A549 (cell line): ENCODE measurements at regions not wholly inside any gene's neighbourhood (a gene's known extent, or its start where the extent isn't known, plus 50 kb on each side); places are given as distances from the start of the nearest gene placed in this dataset.

ENCODE experiments used
- ATAC-seq, 2 experiments: fragments of 200-7000 bp in 1 of 2; fragments of >200 bp in 1 of 2; cut with Nextera tagmentation in 1 of 2; cut with Tn5 transposase in 1 of 2; 3 replicates each; pipeline versions ENCODE4 v1.8.0 to v1.9.1; 2018 to 2020; ENCODE audit warnings: mild to moderate bottlenecking in 1 of 2, moderate library complexity in 1 of 2
- CTCF ChIA-PET: fragments of 300-600 bp; sonication (Branson Sonifier 250); formaldehyde crosslinking; extraction: SDS; loops from one replicate; lab custom pipeline; 2021; ENCODE audit warnings: antibody characterized with exemption, inconsistent platforms; lab: Yijun Ruan, JAX
- POLR2A ChIA-PET: fragments of 350-600 bp; formaldehyde crosslinking; extraction: SDS; loops from one replicate; lab custom pipeline; 2021; ENCODE audit warnings: antibody characterized with exemption, inconsistent platforms; lab: Yijun Ruan, JAX
- DNase-seq, 2 experiments: peaks; one replicate each; pipeline versions ENCODE4 v3.0.0 to v3.0.0-alpha.2; 2011 to 2016; ENCODE audit warnings: low read depth in 1 of 2, low spot score in 1 of 2
- FAIRE-seq: peaks from 2 replicates; lab custom pipeline; 2011; peaks lifted over from hg19 to GRCh38; lab: Jason Lieb, UNC
- H3K27ac ChIP-seq, 2 experiments: fragments of >200 bp; sonication (Bioruptor Twin); formaldehyde crosslinking; 3 replicates each; pipeline ENCODE4 v1.5.1; 2016 to 2017
- H3K4me1 ChIP-seq: fragments of >200 bp; sonication (Bioruptor Twin); formaldehyde crosslinking; 3 replicates; pipeline ENCODE4 v1.6.1; 2016
- H3K4me2 ChIP-seq: fragments of >200 bp; sonication (Bioruptor Twin); formaldehyde crosslinking; 3 replicates; pipeline ENCODE4 v1.6.1; 2016
- H3K4me3 ChIP-seq: fragments of >200 bp; sonication (Bioruptor Twin); formaldehyde crosslinking; 3 replicates; pipeline ENCODE4 v1.5.1; 2016
- H3K9me3 ChIP-seq: fragments of >200 bp; sonication (Bioruptor Twin); formaldehyde crosslinking; 3 replicates; pipeline ENCODE4 v1.6.1; 2016
- ATOH8 ChIP-seq: fragments of 250-450 bp; sonication (Bioruptor Pico); IDR thresholded peaks from 2 replicates; pipeline ENCODE4 v1.5.0; 2020; ENCODE audit warnings: low read depth, mild to moderate bottlenecking, moderate library complexity
- CHD4 ChIP-seq: fragments of 200-600 bp; sonication (generic); IDR thresholded peaks from 2 replicates; pipeline ENCODE4 v1.6.1; 2016; ENCODE audit warnings: antibody characterized with exemption, mild to moderate bottlenecking, borderline replicate concordance
- CTCF ChIP-seq: fragments of >200 bp; sonication (Bioruptor Twin); formaldehyde crosslinking; IDR thresholded peaks from 3 replicates; pipeline ENCODE4 v1.5.1; 2016
- E2F6 ChIP-seq: IDR thresholded peaks from 2 replicates; pipeline ENCODE4 v1.6.1; 2012; ENCODE audit warnings: low read depth, borderline replicate concordance
- EHF ChIP-seq: fragments of 250-450 bp; sonication (Bioruptor Pico); IDR thresholded peaks from 2 replicates; pipeline ENCODE4 v1.5.0; 2020; ENCODE audit warnings: mild to moderate bottlenecking
- EP300 ChIP-seq, 2 experiments: fragments of >200 bp; sonication (Bioruptor Twin); formaldehyde crosslinking; IDR thresholded peaks; 2 replicates in 1 of 2; 3 replicates in 1 of 2; pipeline ENCODE4 v1.6.1; 2016 to 2017
- ESRRA ChIP-seq: fragments of 150-350 bp; IDR thresholded peaks from 2 replicates; pipeline ENCODE4 v1.6.1; 2014; ENCODE audit warnings: mild to moderate bottlenecking, low read length, borderline replicate concordance
- FOSB ChIP-seq: fragments of 250-450 bp; sonication (Bioruptor Pico); IDR thresholded peaks from 2 replicates; pipeline ENCODE4 v1.5.0; 2020; ENCODE audit warnings: mild to moderate bottlenecking, moderate library complexity
- FOSL2 ChIP-seq, 2 experiments: fragments of 450-650 bp in 1 of 2; fragments of >200 bp in 1 of 2; sonication (Bioruptor Twin) in 1 of 2; formaldehyde crosslinking; IDR thresholded peaks; 2 replicates each; pipeline versions ENCODE4 v1.5.0 to v1.6.1; 2016 to 2020; ENCODE audit warnings: mild to moderate bottlenecking in 1 of 2, moderate library complexity in 1 of 2
- FOXS1 ChIP-seq: fragments of 250-450 bp; sonication (Bioruptor Pico); IDR thresholded peaks from 2 replicates; pipeline ENCODE4 v1.5.0; 2020; ENCODE audit warnings: mild to moderate bottlenecking, moderate library complexity
- HDAC2 ChIP-seq: fragments of 200-600 bp; sonication (generic); IDR thresholded peaks from 2 replicates; pipeline ENCODE4 v1.6.1; 2016
- HES2 ChIP-seq: fragments of >200 bp; sonication (Bioruptor Twin); formaldehyde crosslinking; IDR thresholded peaks from 2 replicates; pipeline ENCODE4 v1.6.1; 2016
- HEYL ChIP-seq: fragments of 250-450 bp; sonication (Bioruptor Pico); IDR thresholded peaks from 2 replicates; pipeline ENCODE4 v1.8.0; 2021; ENCODE audit warnings: mild to moderate bottlenecking, moderate library complexity
- HOXA7 ChIP-seq: fragments of 250-450 bp; sonication (Bioruptor Pico); IDR thresholded peaks from 2 replicates; pipeline ENCODE4 v1.5.0; 2020; ENCODE audit warnings: mild to moderate bottlenecking, moderate library complexity
- HOXB5 ChIP-seq: fragments of 250-450 bp; sonication (Bioruptor Pico); IDR thresholded peaks from 2 replicates; pipeline ENCODE4 v1.5.0; 2020; ENCODE audit warnings: mild to moderate bottlenecking, moderate library complexity
- JUN ChIP-seq, 2 experiments: fragments of >200 bp; sonication (Bioruptor Twin); formaldehyde crosslinking; IDR thresholded peaks; 2 replicates in 1 of 2; 3 replicates in 1 of 2; pipeline ENCODE4 v1.6.1; 2016 to 2017
- JUNB ChIP-seq: fragments of >200 bp; sonication (Bioruptor Twin); formaldehyde crosslinking; IDR thresholded peaks from 2 replicates; pipeline ENCODE4 v1.6.1; 2016
- MAFK ChIP-seq: fragments of 450-650 bp; IDR thresholded peaks from 2 replicates; pipeline ENCODE4 v1.6.1; 2014; ENCODE audit not compliant: partially characterized antibody
- MAZ ChIP-seq: fragments of 150-350 bp; IDR thresholded peaks from 2 replicates; pipeline ENCODE4 v1.6.1; 2014; ENCODE audit warnings: antibody characterized with exemption, low read depth, low read length, borderline replicate concordance
- NFE2L2 ChIP-seq: fragments of 150-350 bp; conservative IDR thresholded peaks from 2 replicates; pipeline ENCODE4 v1.6.1; 2014; ENCODE audit warnings: low read length
- POLR2AphosphoS2 ChIP-seq: conservative IDR thresholded peaks from 2 replicates; pipeline ENCODE4 v1.6.1; 2012; ENCODE audit warnings: low read length, improper control_type of control experiment, inconsistent platforms
- RARB ChIP-seq: fragments of 250-450 bp; sonication (Bioruptor Pico); IDR thresholded peaks from 2 replicates; pipeline ENCODE4 v1.8.0; 2021; ENCODE audit warnings: mild to moderate bottlenecking, moderate library complexity
- RCOR1 ChIP-seq: fragments of 150-350 bp; IDR thresholded peaks from 2 replicates; pipeline ENCODE4 v1.6.1; 2014; ENCODE audit warnings: antibody characterized with exemption, low read length, low read depth
- REST ChIP-seq: fragments of 200-600 bp; sonication (generic); IDR thresholded peaks from 2 replicates; pipeline ENCODE4 v1.6.1; 2016; ENCODE audit warnings: antibody characterized with exemption, mild to moderate bottlenecking, moderate library complexity
- RFX5 ChIP-seq: fragments of 450-650 bp; IDR thresholded peaks from 2 replicates; pipeline ENCODE4 v1.7.1; 2014; ENCODE audit warnings: antibody characterized with exemption, mild to moderate bottlenecking, moderate library complexity
- SMC3 ChIP-seq: fragments of >200 bp; sonication (Bioruptor Twin); formaldehyde crosslinking; IDR thresholded peaks from 3 replicates; pipeline ENCODE4 v1.6.1; 2018; ENCODE audit warnings: inconsistent platforms
- SREBF2 ChIP-seq: fragments of 450-650 bp; IDR thresholded peaks from 2 replicates; pipeline ENCODE4 v1.6.1; 2014; ENCODE audit warnings: mild to moderate bottlenecking, moderate library complexity
- USF2 ChIP-seq: fragments of 450-650 bp; IDR thresholded peaks from 2 replicates; pipeline ENCODE4 v1.6.1; 2014; ENCODE audit warnings: antibody characterized with exemption
- ZNF302 ChIP-seq: fragments of 250-450 bp; sonication (Bioruptor Pico); IDR thresholded peaks from 2 replicates; pipeline ENCODE4 v1.9.0; 2021; ENCODE audit warnings: inconsistent platforms, mild to moderate bottlenecking, moderate library complexity
- ZSCAN20 ChIP-seq: fragments of 250-450 bp; sonication (Bioruptor Pico); IDR thresholded peaks from 2 replicates; pipeline ENCODE4 v1.8.0; 2022; ENCODE audit warnings: mild to moderate bottlenecking, moderate library complexity
- WGBS: methylation state at CpG from one replicate; pipeline ENCODE4 v1.1.6; 2017; ENCODE audit errors: missing lambda C conversion rate; 5-methylcytosine and 5-hydroxymethylcytosine counted together

- no peak for TF ChIP-seq REST
- no peak for TF ChIP-seq E2F6
- no peak for TF ChIP-seq MAFK
- TF ChIP-seq JUNB: no peak
- no peak for TF ChIP-seq EHF (CRISPR knock-in tag)
- no peak for TF ChIP-seq NFE2L2
- no peak for TF ChIP-seq SMC3
- TF ChIP-seq POLR2AphosphoS2: no peak
Measured at GRCh38 chr10:81546243-81546642, 328.8 kb upstream of the NRG3 start (continued).

GRCh38 chr10:81548160-81548559 is 326.8 kb upstream of the NRG3 start:
- ATAC-seq: no peak
- ChIA-PET CTCF (no interaction called here), POLR2A (no interaction called here)
- H3K4me3 ChIP-seq: no peak overlapping the region
- no peaks in the 10 kb centered on the region for H3K4me1 ChIP-seq
- no peak overlapping the region for H3K27ac ChIP-seq
- no peak overlapping the region for H3K4me2 ChIP-seq
- H3K9me3 ChIP-seq: peaks cover 5% of the 10 kb centered on the region; the same call in 1 of the 3 replicates
- 14% methylated on average over 3 of the region's 3 CpGs for WGBS
- TF ChIP-seq HOXA7 (CRISPR knock-in tag): no peak
- no peak for TF ChIP-seq HOXB5 (CRISPR knock-in tag)
- no peak for TF ChIP-seq RCOR1
- TF ChIP-seq SREBF2: no peak
- no peak for TF ChIP-seq HES2
- TF ChIP-seq FOSB: no peak
- no peak for TF ChIP-seq ESRRA
- TF ChIP-seq EHF (CRISPR knock-in tag): no peak
- no peak for TF ChIP-seq MAZ
- TF ChIP-seq ATOH8 (CRISPR knock-in tag): no peak
- TF ChIP-seq MAFK: no peak
- no peak for TF ChIP-seq HEYL (CRISPR knock-in tag)
- no peak for TF ChIP-seq FOXS1 (CRISPR knock-in tag)
- no peak for TF ChIP-seq EP300 (IDR thresholded peaks at IDR 0.05)
- no peak for TF ChIP-seq HDAC2
- TF ChIP-seq CHD4: no peak
- TF ChIP-seq ZNF302 (CRISPR knock-in tag): no peak
- no peak for FAIRE-seq
- DNase-seq: no peak

GRCh38 chr10:81564143-81564542 is 310.9 kb upstream of the NRG3 start:
- WGBS: 2% methylated on average over 3 of the region's 3 CpGs
- ATAC-seq (no peak), DNase-seq (no peak), FAIRE-seq (no peak)
- Histone ChIP-seq H3K4me3 (no peak overlapping the region), H3K4me2 (no peak overlapping the region), H3K27ac (no peak overlapping the region), H3K9me3 (no peaks in the 10 kb centered on the region), H3K4me1 (no peaks in the 10 kb centered on the region)
- CTCF ChIA-PET: no interaction called here
- POLR2A ChIA-PET: no interaction called here
- TF ChIP-seq ZSCAN20: no peak
- no peak for TF ChIP-seq FOSL2 (IDR thresholded peaks at IDR 0.05)
- no peak for TF ChIP-seq FOSL2 (CRISPR knock-in tag; IDR thresholded peaks at IDR 0.05)
- TF ChIP-seq USF2: no peak
- no peak for TF ChIP-seq RFX5
- TF ChIP-seq RARB: no peak
- no peak for TF ChIP-seq EP300 (IDR thresholded peaks at IDR 0.05)
- TF ChIP-seq CTCF: no peak
- TF ChIP-seq JUN (IDR thresholded peaks at IDR 0.05): no peak
- no peak for TF ChIP-seq RCOR1
